Activated T-cell treated with anti-CD3 and anti-CD28 coated beads for 48 hours (primary cell): ENCODE measurements at regions not wholly inside any gene's neighbourhood (a gene's known extent, or its start where the extent isn't known, plus 50 kb on each side); places are given as distances from the start of the nearest gene placed in this dataset.

Experiments
- DNase-seq: peaks from one replicate; pipeline ENCODE4 v3.0.0-alpha.2; 2020; ENCODE audit warnings: low read depth

- DNase-seq, result no peak
These were observed 576.5 kb downstream of the MED13L start for GRCh38 chr12:115700896-115701465.

- DNase-seq, result no peak
These were observed 577.4 kb downstream of the MED13L start for GRCh38 chr12:115700081-115700480.

GRCh38 chr12:115698257-115698656 is 579.2 kb downstream of the MED13L start:
- DNase-seq, result no peak

GRCh38 chr12:115697340-115697739 is 580.2 kb downstream of the MED13L start:
- no peak for DNase-seq

GRCh38 chr12:115694564-115694963 is 582.9 kb downstream of the MED13L start:
- DNase-seq, result no peak

GRCh38 chr12:115693970-115694369 is 583.5 kb downstream of the MED13L start:
- no peak for DNase-seq

GRCh38 chr12:115691123-115691522 is 586.4 kb downstream of the MED13L start:
- no peak for DNase-seq

GRCh38 chr12:115687094-115687493 is 590.4 kb downstream of the MED13L start:
- no peak for DNase-seq

GRCh38 chr12:115683240-115683780 is 594.2 kb downstream of the MED13L start:
- DNase-seq, result no peak

GRCh38 chr12:115680967-115681366 is 596.5 kb downstream of the MED13L start:
- DNase-seq, result no peak

GRCh38 chr12:115672506-115673080 is 604.9 kb downstream of the MED13L start:
- DNase-seq, result no peak

GRCh38 chr12:115672086-115672485 is 605.4 kb downstream of the MED13L start:
- DNase-seq, result no peak

- DNase-seq, result no peak
These were observed 606.6 kb downstream of the MED13L start for GRCh38 chr12:115670869-115671268.

GRCh38 chr12:115667116-115667515 is 610.4 kb downstream of the MED13L start:
- no peak for DNase-seq

- no peak for DNase-seq
These were observed 611.3 kb downstream of the MED13L start for GRCh38 chr12:115666168-115666567.

- no peak for DNase-seq
These were observed 616.4 kb downstream of the MED13L start for GRCh38 chr12:115661112-115661511.

GRCh38 chr12:115660211-115660805 is 617.2 kb downstream of the MED13L start:
- DNase-seq, result no peak

- no peak for DNase-seq
These were observed 618.1 kb downstream of the MED13L start for GRCh38 chr12:115659422-115659821.

GRCh38 chr12:115657081-115658013 is 620.1 kb downstream of the MED13L start:
- no peak for DNase-seq

- no peak for DNase-seq
These were observed 627.5 kb downstream of the MED13L start for GRCh38 chr12:115650026-115650425.

GRCh38 chr12:115648463-115648862 is 629.0 kb downstream of the MED13L start:
- no peak for DNase-seq

GRCh38 chr12:115646210-115646609 is 631.3 kb downstream of the MED13L start:
- DNase-seq, result no peak
